ENCODE measurements at regions not wholly inside any gene's neighbourhood (a gene's known extent, or its start where the extent isn't known, plus 50 kb on each side); places are given as distances from the start of the nearest gene placed in this dataset.

GRCh38 chr5:174307656-174308271 is 262.3 kb downstream of the NSG2 start:
- TF ChIP-seq CTCF (IDR thresholded peaks at IDR 0.05) (no peak), REST (IDR thresholded peaks at IDR 0.05; ENCODE audit: insufficient read depth in 1 of 2, low read depth in 2 of 2, low read length in 1 of 2) (no peak)

Measured in Panc1 (cell line).